ENCODE measurements at regions not wholly inside any gene's neighbourhood (a gene's known extent, or its start where the extent isn't known, plus 50 kb on each side); places are given as distances from the start of the nearest gene placed in this dataset.

- no peak for DNase-seq (ENCODE audit: low spot score)
Measured at GRCh38 chr11:98834776-98835175, 186.0 kb upstream of the CNTN5 start.

- no peak for DNase-seq (ENCODE audit: low spot score)
Measured at GRCh38 chr11:98835335-98835734, 185.4 kb upstream of the CNTN5 start.

GRCh38 chr11:98836156-98836555, 184.6 kb upstream of the CNTN5 start:
- no peak for DNase-seq (ENCODE audit: low spot score)

- DNase-seq (ENCODE audit: low spot score), result no peak
Measured at GRCh38 chr11:98842187-98842586, 178.6 kb upstream of the CNTN5 start.

- no peak for DNase-seq (ENCODE audit: low spot score)
Measured at GRCh38 chr11:98862169-98862568, 158.6 kb upstream of the CNTN5 start.

- DNase-seq (ENCODE audit: low spot score), result no peak
Measured at GRCh38 chr11:98871690-98872089, 149.1 kb upstream of the CNTN5 start.

GRCh38 chr11:98874050-98874449, 146.7 kb upstream of the CNTN5 start:
- DNase-seq (ENCODE audit: low spot score), result no peak

- no peak for DNase-seq (ENCODE audit: low spot score)
Measured at GRCh38 chr11:98895936-98896335, 124.8 kb upstream of the CNTN5 start.

- no peak for DNase-seq (ENCODE audit: low spot score)
Measured at GRCh38 chr11:98940913-98941312, 79.8 kb upstream of the CNTN5 start.

GRCh38 chr11:98944461-98944860, 76.3 kb upstream of the CNTN5 start:
- no peak for DNase-seq (ENCODE audit: low spot score)

- no peak for DNase-seq (ENCODE audit: low spot score)
Measured at GRCh38 chr11:98952107-98952506, 68.6 kb upstream of the CNTN5 start.

GRCh38 chr11:98955551-98955950, 65.2 kb upstream of the CNTN5 start:
- no peak for DNase-seq (ENCODE audit: low spot score)

GRCh38 chr11:98964146-98964545, 56.6 kb upstream of the CNTN5 start:
- DNase-seq (ENCODE audit: low spot score), result no peak

GRCh38 chr11:98965358-98965757, 55.4 kb upstream of the CNTN5 start:
- no peak for DNase-seq (ENCODE audit: low spot score)

GRCh38 chr11:98965775-98966174, 55.0 kb upstream of the CNTN5 start:
- no peak for DNase-seq (ENCODE audit: low spot score)

- no peak for DNase-seq (ENCODE audit: low spot score)
Measured at GRCh38 chr11:98967005-98967404, 53.7 kb upstream of the CNTN5 start.

All from mucosa of gallbladder (tissue), 1 donor.